ENCODE measurements at regions not wholly inside any gene's neighbourhood (a gene's known extent, or its start where the extent isn't known, plus 50 kb on each side); places are given as distances from the start of the nearest gene placed in this dataset.

DNA sequence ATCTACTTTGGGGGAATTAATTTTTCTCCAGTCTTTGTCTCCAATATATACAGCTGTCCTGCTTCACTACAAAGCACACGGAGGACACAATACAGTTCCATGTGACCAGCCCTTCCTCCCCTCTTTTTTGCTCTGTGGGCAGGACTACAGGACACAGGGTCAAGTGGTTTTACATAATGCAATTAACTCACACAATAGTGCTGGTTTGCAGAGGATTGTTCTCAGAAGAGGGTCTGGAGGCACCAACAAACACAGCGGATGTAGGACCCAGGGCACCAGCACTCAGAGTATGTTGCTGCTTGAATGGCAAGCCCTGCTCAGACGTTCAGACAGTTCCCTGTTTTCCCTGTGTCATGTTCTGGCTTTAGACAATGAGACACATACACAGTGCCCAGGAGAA, 52.0 kb upstream of the NPTX2 start:
- ChIA-PET CTCF (no interaction called here), POLR2A (ENCODE audit: unreplicated experiment) (no interaction called here)
- ATAC-seq (no peak), DNase-seq (no peak)
- Histone ChIP-seq H3K9ac (ENCODE audit: low read length) (no peak overlapping the region), H2AFZ (ENCODE audit: low read length) (no peak overlapping the region), H3K4me3 (ENCODE audit: low read length) (no peak overlapping the region), H3F3A (ENCODE audit: low read length, unreplicated experiment) (no peaks in the 10 kb centered on the region), H3K27ac (ENCODE audit: low read length) (no peak overlapping the region), H3K4me2 (ENCODE audit: low read length) (no peak overlapping the region), H3K27me3 (ENCODE audit: low read length) (peaks cover 12% of the 10 kb centered on the region), H3K4me1 (ENCODE audit: insufficient read depth, low read length) (peaks cover 14% of the 10 kb centered on the region; the same call in 1 of the 2 replicates), H3K9me2 (replicated peaks; ENCODE audit: low read length) (no peaks in the 10 kb centered on the region), H3K79me2 (ENCODE audit: low read length) (no peaks in the 10 kb centered on the region), H3K36me3 (ENCODE audit: low read depth, low read length) (no peaks in the 10 kb centered on the region), H4K20me1 (ENCODE audit: low read length) (no peaks in the 10 kb centered on the region), H3K9me3 (ENCODE audit: low read length) (no peaks in the 10 kb centered on the region)
- TF ChIP-seq EZH2 (IDR thresholded peaks at IDR 0.05; ENCODE audit: low read length, unreplicated experiment) (no peak), CTCF (conservative IDR thresholded peaks at IDR 0.05; ENCODE audit: low read depth, low read length) (no peak), EZH2phosphoT487 (IDR thresholded peaks at IDR 0.05; ENCODE audit: borderline replicate concordance, low read length) (no peak)
- intact Hi-C loops (cut with micrococcal nuclease), result no loop called here
- no TSS peak for BruUV-seq (replicated peaks)

GRCh38 chr7:98562871-98563495, 54.1 kb upstream of the NPTX2 start:
- Histone ChIP-seq H3K27me3 (ENCODE audit: low read length) (peaks cover 12% of the 10 kb centered on the region; the same call in 1 of the 2 replicates), H4K20me1 (ENCODE audit: low read length) (no peaks in the 10 kb centered on the region), H3K4me1 (ENCODE audit: insufficient read depth, low read length) (peaks cover 9% of the 10 kb centered on the region; the same call in 1 of the 2 replicates), H3K4me2 (ENCODE audit: low read length) (no peak overlapping the region), H3K4me3 (ENCODE audit: low read length) (no peak overlapping the region), H2AFZ (ENCODE audit: low read length) (no peak overlapping the region), H3K9ac (ENCODE audit: low read length) (no peak overlapping the region), H3K79me2 (ENCODE audit: low read length) (no peaks in the 10 kb centered on the region), H3K27ac (ENCODE audit: low read length) (no peak overlapping the region), H3K36me3 (ENCODE audit: low read depth, low read length) (no peaks in the 10 kb centered on the region), H3K9me3 (ENCODE audit: low read length) (no peaks in the 10 kb centered on the region), H3K9me2 (replicated peaks; ENCODE audit: low read length) (no peaks in the 10 kb centered on the region), H3F3A (ENCODE audit: low read length, unreplicated experiment) (no peaks in the 10 kb centered on the region)
- DNase-seq, result no peak
- no peak for ATAC-seq
- ChIA-PET CTCF (no interaction called here), POLR2A (ENCODE audit: unreplicated experiment) (no interaction called here)
- intact Hi-C loops (cut with micrococcal nuclease), result no loop called here
- TF ChIP-seq EZH2 (IDR thresholded peaks at IDR 0.05; ENCODE audit: low read length, unreplicated experiment) (no peak), EZH2phosphoT487 (IDR thresholded peaks at IDR 0.05; ENCODE audit: borderline replicate concordance, low read length) (no peak), CTCF (conservative IDR thresholded peaks at IDR 0.05; ENCODE audit: low read depth, low read length) (no peak)
- no TSS peak for BruUV-seq (replicated peaks)

- no TSS peak for BruUV-seq (replicated peaks)
- ChIA-PET POLR2A (ENCODE audit: unreplicated experiment) (no interaction called here), CTCF (no interaction called here)
- Histone ChIP-seq H3K9ac (ENCODE audit: low read length) (no peak overlapping the region), H3K36me3 (ENCODE audit: low read depth, low read length) (no peaks in the 10 kb centered on the region), H2AFZ (ENCODE audit: low read length) (no peak overlapping the region), H3K27me3 (ENCODE audit: low read length) (peaks cover 12% of the 10 kb centered on the region; the same call in 1 of the 2 replicates), H3K4me1 (ENCODE audit: insufficient read depth, low read length) (peaks cover 12% of the 10 kb centered on the region; the same call in 1 of the 2 replicates), H3K79me2 (ENCODE audit: low read length) (no peaks in the 10 kb centered on the region), H3F3A (ENCODE audit: low read length, unreplicated experiment) (no peaks in the 10 kb centered on the region), H3K9me3 (ENCODE audit: low read length) (no peaks in the 10 kb centered on the region), H3K9me2 (replicated peaks; ENCODE audit: low read length) (no peaks in the 10 kb centered on the region), H4K20me1 (ENCODE audit: low read length) (no peaks in the 10 kb centered on the region), H3K4me2 (ENCODE audit: low read length) (no peak overlapping the region), H3K27ac (ENCODE audit: low read length) (no peak overlapping the region), H3K4me3 (ENCODE audit: low read length) (no peak overlapping the region)
- intact Hi-C loops (cut with micrococcal nuclease), result no loop called here
- TF ChIP-seq CTCF (conservative IDR thresholded peaks at IDR 0.05; ENCODE audit: low read depth, low read length), result no peak
- no peak for TF ChIP-seq EZH2 (IDR thresholded peaks at IDR 0.05; ENCODE audit: low read length, unreplicated experiment)
- no peak for TF ChIP-seq EZH2phosphoT487 (IDR thresholded peaks at IDR 0.05; ENCODE audit: borderline replicate concordance, low read length)
- ATAC-seq (no peak), DNase-seq (no peak)
Measured at GRCh38 chr7:98562381-98562823, 54.7 kb upstream of the NPTX2 start.

Data from PC-3 (cell line).